NCI-H2107 treated with DMSO at 0.1 percent for 48 hours (cell line): ENCODE measurements at regions not wholly inside any gene's neighbourhood (a gene's known extent, or its start where the extent isn't known, plus 50 kb on each side); places are given as distances from the start of the nearest gene placed in this dataset.
"Not testable (repeated sequence)": the region's sequence is repeated elsewhere in the genome, so short reads cannot be mapped to it uniquely, and the experiment has no call there.

Source experiments
- DNase-seq: peaks from one replicate; lab custom pipeline; 2025; ENCODE audit not compliant: unreplicated experiment; lab: John Stamatoyannopoulos, UW

DNA sequence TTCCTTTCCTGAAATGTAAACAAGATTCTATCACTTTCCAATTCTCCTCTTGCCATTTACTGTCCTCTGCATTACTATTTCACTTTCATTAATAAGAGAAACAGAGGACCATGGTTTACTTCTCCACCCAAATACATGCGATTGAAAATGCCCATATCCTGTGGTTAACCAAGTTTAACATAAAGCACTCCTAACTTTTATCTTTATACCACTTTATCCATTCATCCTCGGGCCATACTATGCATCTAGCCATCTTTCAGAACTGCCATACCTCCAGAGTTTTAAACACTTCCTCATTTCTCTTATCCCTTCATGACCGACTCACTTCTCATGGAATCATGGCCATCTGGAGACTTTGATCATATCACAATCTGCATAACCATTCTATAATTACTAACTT lies 1182.3 kb downstream of the CNTNAP5 start:
- no peak for DNase-seq

DNA sequence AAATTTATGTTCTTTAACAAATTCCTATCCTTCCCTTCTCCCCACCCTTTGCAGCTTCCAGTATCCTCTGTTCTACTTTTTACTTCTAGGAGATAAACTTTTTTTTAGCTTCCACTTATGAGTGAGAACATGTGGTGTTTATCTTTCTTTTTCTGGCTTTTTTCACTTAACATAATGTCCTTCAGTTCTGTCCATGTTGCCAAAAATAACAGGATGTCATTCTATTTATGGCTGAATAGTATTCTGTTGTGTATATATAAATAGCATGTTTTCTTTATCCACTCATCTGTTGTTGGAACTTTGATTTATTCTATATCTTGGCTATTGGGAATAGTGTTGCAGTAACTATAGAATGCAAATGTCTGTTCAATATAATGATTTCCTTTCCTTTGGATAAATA lies 1191.2 kb downstream of the CNTNAP5 start:
- DNase-seq: no peak

DNA sequence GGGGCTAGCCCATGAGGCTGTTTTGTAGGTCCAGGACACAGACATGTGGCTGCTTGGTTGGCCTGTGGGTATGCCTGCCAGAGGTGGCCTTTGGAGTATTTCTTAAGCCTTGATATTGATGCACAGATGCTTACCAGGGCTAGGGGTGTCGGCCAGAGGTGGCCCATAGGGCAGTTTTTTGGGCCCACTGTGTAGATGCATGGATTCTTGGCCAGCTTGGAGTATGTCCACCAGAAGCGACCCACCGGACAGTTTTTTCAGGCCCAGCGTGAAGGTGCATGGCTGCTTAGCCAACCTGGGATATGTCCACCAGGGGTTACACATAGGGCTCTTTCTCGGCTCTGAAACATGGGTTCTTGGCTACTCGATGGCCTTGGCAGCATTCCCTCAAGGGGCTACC lies 1199.1 kb downstream of the CNTNAP5 start:
- no peak for DNase-seq

DNA sequence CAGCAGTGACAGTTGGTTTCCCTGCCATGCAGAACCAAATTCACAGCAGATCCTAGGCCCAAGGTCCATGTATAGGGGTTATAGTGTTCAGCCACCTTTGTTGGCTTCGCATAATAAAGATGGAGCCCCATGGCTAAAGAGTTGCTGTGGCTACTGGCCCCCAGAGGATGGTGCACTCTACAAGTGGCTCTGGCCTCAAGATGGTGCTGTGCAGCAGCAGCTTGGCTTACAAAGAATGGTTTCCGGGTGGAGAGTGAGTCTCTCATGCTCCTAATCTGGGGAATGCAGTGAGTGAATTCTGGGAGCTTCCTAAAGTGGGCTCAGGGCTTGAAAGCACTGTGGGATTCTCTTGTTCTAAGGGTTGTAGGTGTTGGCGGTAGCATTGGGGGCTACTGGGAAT lies 1199.7 kb downstream of the CNTNAP5 start:
- no peak for DNase-seq

DNA sequence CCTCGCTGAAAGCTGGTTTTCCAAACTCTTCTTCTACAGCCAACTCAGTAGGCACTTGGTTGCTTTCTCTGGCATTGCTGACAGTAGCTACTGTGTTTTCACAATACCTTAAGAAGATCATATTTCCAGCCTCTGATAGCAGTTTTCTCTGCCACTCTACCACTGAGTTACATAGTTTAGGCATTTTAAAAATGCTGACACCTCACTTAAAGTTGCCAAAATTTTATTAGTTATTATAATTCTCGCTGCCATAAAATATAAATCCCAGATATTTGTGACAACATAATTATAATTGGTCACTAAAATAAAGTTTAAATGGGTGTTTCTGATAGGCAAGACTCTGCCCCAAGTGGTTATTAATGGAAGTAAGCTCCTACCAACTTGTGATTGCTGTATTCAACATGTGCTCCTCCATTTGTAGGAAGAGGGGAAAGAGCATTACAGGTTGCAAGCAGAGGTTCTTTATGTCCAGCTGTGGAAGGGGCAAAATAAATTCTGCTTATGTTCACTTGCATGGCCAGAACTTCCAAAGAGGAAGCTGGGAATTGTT lies 1202.8 kb downstream of the CNTNAP5 start:
- DNase-seq: no peak

GRCh38 chr2:125240870-125241269 lies 1215.8 kb downstream of the CNTNAP5 start:
- DNase-seq: no peak

- DNase-seq: no peak
Observed at GRCh38 chr2:125243074-125243473, 1218.0 kb downstream of the CNTNAP5 start.

- no peak for DNase-seq
Observed at GRCh38 chr2:125254010-125254409, 1228.9 kb downstream of the CNTNAP5 start.

DNA sequence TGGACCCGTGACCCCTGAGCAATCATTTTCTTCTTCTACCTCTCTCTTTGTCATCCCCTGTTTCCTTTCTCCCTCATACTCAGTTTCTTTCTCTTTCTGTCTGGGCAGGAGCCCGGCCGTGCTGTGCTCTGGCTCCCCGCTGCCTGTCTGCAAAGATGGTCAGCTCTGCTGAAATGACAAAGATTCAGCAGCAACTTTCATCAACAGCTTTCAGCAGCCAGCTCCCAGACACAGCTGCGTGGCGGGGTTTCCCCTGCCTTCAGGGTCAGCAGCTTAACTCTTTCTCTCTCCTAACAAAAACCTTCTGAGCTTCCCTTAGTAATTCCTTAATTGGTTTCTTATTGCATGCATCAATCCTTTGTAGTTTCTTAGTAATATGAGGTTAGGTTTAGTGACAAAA lies 1234.4 kb downstream of the CNTNAP5 start:
- DNase-seq: no peak

DNA sequence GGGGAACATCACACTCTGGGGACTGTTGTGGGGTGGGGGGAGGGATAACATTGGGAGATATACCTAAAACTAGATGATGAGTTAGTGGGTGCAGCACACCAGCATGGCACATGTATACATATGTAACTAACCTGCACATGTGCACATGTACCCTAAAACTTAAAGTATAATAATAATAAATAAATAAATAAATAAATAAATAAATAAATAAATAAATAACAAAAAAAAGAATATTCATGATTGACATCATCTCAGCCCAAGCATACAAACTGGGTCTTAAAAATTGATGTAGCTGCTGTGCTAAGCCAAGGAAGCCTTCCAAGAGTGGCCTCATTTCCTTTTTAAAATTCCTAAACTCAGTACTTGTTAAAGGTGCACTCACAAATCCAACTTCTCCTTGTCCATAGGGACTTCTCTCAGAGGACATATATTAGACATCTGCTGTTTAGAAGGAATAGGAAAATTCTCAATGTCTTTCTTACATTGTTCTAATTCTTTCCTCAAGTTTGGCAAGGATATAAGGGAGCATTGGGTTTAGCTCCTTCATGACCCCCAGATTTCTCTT lies 1235.4 kb downstream of the CNTNAP5 start:
- DNase-seq: not testable (repeated sequence)

DNA sequence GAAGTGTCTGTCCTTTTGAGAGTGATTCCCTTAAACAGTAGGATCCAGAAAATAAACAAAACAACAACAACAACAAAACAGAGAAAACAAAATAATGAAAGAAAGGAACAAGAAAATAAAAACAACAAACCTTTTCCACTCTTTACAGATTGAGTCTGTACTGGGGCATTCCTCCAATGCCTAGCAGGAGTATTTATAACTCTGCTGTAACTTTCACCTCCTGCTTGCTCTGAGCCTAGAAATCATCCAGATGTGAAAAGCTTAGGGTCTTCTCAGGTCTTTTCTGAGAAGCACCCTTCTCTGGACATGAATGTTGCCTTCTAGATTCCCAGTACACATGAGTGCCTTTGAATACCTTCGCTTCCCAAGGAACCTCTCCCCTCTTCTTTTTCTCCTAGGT lies 1239.4 kb downstream of the CNTNAP5 start:
- no peak for DNase-seq

DNA sequence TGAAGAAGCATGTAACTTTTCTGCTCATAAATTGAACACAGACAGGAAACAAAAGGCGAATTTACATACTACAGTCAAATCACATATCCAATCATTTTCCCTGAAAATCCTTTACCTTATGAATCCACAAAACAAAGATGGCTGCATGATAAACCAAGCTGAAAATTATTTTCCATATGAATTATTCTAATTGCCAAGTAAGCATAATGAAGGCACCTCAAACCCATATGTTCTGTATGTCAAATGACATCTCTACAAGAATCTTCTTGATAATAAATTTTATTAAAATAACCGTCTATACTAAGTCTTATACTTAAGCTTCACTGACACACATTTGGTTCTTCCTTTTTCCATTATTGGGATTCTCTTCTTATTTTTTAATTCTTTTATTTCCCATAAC lies 1242.6 kb downstream of the CNTNAP5 start:
- no peak for DNase-seq

GRCh38 chr2:125272651-125273050 lies 1247.6 kb downstream of the CNTNAP5 start:
- DNase-seq: no peak

DNA sequence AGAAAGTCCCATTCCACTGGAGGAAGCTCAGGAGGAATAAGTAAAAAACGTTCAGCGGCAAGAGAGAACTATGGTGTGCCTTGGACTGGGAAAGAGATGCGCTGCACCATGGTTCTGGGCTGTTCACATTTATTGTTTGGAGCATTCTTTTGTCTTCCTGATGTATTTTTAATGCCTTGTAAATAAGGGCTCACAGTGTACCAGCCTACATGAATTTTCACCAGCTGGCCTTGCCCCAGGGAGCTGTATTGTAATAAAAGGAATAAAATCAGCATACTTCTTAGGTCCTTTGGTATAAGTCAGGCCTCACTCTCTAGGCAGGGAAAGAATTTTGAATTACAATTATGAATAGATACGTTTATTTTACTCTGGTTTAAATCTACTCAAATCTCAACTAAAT lies 1249.6 kb downstream of the CNTNAP5 start:
- no peak for DNase-seq

GRCh38 chr2:125280265-125280664 lies 1255.2 kb downstream of the CNTNAP5 start:
- no peak for DNase-seq

GRCh38 chr2:125281242-125281641 lies 1256.2 kb downstream of the CNTNAP5 start:
- no peak for DNase-seq

DNA sequence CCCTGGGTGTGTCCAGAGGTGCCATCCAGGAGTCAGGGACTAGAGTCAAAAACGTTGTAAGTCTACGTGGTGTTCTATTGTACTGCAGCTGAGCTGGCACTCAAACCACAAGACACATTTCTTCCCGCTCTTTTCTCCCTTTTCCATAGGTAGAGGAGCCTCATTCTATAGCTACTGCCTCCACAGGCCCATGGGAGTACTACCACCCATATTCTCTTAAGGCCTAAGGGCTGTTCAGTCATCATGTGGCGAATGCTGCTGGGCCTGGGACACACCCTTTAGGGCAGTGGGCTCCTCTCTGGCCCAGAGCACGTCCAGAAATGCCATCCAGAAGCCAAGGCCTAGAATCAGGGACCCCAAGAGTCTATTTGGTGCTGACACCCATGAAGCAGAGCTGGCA lies 1271.7 kb downstream of the CNTNAP5 start:
- DNase-seq: no peak

DNA sequence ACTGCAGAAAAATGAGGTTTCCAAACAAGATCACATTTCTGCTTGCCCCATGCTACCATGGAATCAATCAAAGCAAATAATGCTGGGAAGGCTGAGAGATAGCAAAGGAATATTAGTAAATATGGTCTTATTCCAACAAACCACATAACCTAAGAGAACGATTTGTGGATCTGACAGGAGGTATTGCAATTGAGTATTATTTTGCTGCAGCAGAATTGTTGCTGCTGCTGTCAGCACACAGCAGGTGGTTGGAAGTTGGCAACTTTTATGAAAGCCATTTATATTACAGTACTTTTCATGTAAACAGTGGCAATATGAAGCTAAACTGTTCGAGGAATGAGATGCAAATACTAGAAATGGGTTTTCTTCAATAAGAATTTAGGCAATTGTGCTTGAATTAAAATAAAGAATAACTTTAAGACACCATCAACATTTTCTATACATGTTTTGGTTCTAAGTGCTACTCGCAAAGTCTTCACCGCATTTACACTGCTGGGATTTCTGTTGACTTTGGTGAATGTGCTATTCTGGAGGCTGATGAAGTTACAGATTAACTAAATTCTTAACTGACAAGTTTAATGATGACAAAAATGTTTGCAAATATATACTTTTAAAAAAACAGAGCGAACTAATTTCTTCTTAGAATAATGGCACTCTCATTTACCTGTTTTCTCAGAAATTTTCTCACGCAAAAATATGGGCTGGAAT lies 1285.7 kb downstream of the CNTNAP5 start:
- DNase-seq: no peak

DNA sequence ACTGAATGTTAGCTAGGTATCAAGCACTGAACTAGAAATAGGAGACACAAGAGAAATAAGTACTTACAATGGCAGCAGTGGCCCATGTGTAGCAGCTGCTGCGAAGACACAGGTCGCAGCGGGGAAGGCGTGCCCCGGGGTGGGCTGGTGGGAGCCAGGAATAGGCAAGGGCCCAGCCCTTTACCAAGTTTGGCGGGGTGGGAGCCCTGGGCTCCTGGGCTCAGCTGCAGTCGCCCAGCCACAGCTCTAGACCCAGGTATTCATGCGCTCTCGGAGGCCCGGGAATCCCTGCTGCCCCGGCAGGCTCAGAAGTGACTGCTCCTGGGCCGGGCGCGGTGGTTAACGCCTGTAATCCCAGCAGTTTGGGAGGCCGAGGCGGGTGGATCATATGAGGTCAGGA lies 1287.3 kb downstream of the CNTNAP5 start:
- DNase-seq: no peak

DNA sequence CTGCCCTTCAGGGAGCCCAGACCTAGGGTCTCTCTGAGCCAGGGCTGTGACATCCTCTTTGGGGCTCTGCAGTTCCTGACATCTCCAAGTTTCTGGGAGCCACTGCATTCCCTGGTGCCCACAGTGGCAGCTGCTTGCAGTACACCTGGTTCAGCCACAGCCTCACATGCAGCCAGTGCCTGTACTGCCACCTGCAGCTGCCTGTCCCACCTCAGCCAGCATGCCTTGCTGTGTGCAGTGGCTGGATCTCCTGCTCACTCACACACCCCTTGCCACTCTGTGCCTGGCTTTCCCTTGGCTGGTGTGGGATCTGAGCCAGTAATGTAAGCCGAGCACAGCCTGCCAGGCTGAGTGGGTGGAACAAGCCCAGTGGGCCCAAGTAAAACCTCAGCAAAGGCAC lies 1288.7 kb downstream of the CNTNAP5 start:
- DNase-seq: no peak

- DNase-seq: no peak
Observed at GRCh38 chr2:125318740-125319139, 1293.7 kb downstream of the CNTNAP5 start.

GRCh38 chr2:125324273-125324672 lies 1299.2 kb downstream of the CNTNAP5 start:
- DNase-seq: no peak

GRCh38 chr2:125330133-125330532 lies 1305.0 kb downstream of the CNTNAP5 start:
- no peak for DNase-seq
